Urothelium cell line (cell line): ENCODE measurements at regions not wholly inside any gene's neighbourhood (a gene's known extent, or its start where the extent isn't known, plus 50 kb on each side); places are given as distances from the start of the nearest gene placed in this dataset.

ENCODE experiments used
- DNase-seq: peaks from one replicate; pipeline ENCODE4 v3.0.0; 2011; ENCODE audit warnings: low spot score, mixed read lengths
- FAIRE-seq: peaks from 2 replicates; lab custom pipeline; 2011; peaks lifted over from hg19 to GRCh38; lab: Jason Lieb, UNC

- DNase-seq (no peak), FAIRE-seq (no peak)
Observed at GRCh38 chr5:124591583-124591982, 154.9 kb downstream of the ZNF608 start.

- FAIRE-seq (no peak), DNase-seq (no peak)
Observed at GRCh38 chr5:124590686-124591085, 155.8 kb downstream of the ZNF608 start.

- DNase-seq (no peak), FAIRE-seq (no peak)
Observed at GRCh38 chr5:124587280-124587679, 159.2 kb downstream of the ZNF608 start.

GRCh38 chr5:124584991-124585715 lies 161.3 kb downstream of the ZNF608 start:
- FAIRE-seq = no peak

GRCh38 chr5:124583469-124584350 lies 162.7 kb downstream of the ZNF608 start:
- no peak for FAIRE-seq

More at GRCh38 chr5:124584991-124585715, 161.3 kb downstream of the ZNF608 start:
- DNase-seq = no peak

GRCh38 chr5:124582561-124582840 lies 163.9 kb downstream of the ZNF608 start:
- no peak for DNase-seq

More at GRCh38 chr5:124583469-124584350, 162.7 kb downstream of the ZNF608 start:
- DNase-seq = peak; percentile 48

GRCh38 chr5:124581738-124582560 lies 164.5 kb downstream of the ZNF608 start:
- DNase-seq (no peak), FAIRE-seq (no peak)

More at GRCh38 chr5:124582561-124582840, 163.9 kb downstream of the ZNF608 start:
- FAIRE-seq = no peak

GRCh38 chr5:124580925-124581737 lies 165.3 kb downstream of the ZNF608 start:
- FAIRE-seq (no peak), DNase-seq (no peak)

GRCh38 chr5:124580512-124580911 lies 165.9 kb downstream of the ZNF608 start:
- no peak for FAIRE-seq
- no peak for DNase-seq

GRCh38 chr5:124576848-124577409 lies 169.5 kb downstream of the ZNF608 start:
- DNase-seq = no peak
- FAIRE-seq = no peak

GRCh38 chr5:124575725-124576124 lies 170.7 kb downstream of the ZNF608 start:
- FAIRE-seq (no peak), DNase-seq (no peak)

GRCh38 chr5:124574521-124575436 lies 171.7 kb downstream of the ZNF608 start:
- DNase-seq (no peak), FAIRE-seq (no peak)

- FAIRE-seq = no peak
Observed at GRCh38 chr5:124572971-124573370, 173.5 kb downstream of the ZNF608 start.

GRCh38 chr5:124570285-124571035 lies 176.0 kb downstream of the ZNF608 start:
- FAIRE-seq = no peak
- no peak for DNase-seq

More at GRCh38 chr5:124572971-124573370, 173.5 kb downstream of the ZNF608 start:
- DNase-seq = no peak

- DNase-seq (no peak), FAIRE-seq (no peak)
Observed at GRCh38 chr5:124566875-124567450, 179.5 kb downstream of the ZNF608 start.

GRCh38 chr5:124561451-124561850 lies 185.0 kb downstream of the ZNF608 start:
- FAIRE-seq = no peak
- no peak for DNase-seq

GRCh38 chr5:124560370-124560769 lies 186.1 kb downstream of the ZNF608 start:
- FAIRE-seq (no peak), DNase-seq (no peak)

- FAIRE-seq = no peak
- DNase-seq = no peak
Observed at GRCh38 chr5:124557761-124558160, 188.7 kb downstream of the ZNF608 start.
